IPS-18c (cell line): ENCODE measurements at regions not wholly inside any gene's neighbourhood (a gene's known extent, or its start where the extent isn't known, plus 50 kb on each side); places are given as distances from the start of the nearest gene placed in this dataset.

ENCODE experiments used
- H3K4me3 ChIP-seq: 2 replicates; pipeline ENCODE4 v1.7.0; 2013; ENCODE audit warnings: low read depth, mild to moderate bottlenecking, low read length, moderate library complexity; ENCODE audit not compliant: insufficient read depth
- H3K9me3 ChIP-seq: one replicate; pipeline ENCODE4 v1.6.1; 2013; ENCODE audit warnings: mild to moderate bottlenecking, low read length, moderate library complexity; ENCODE audit not compliant: control insufficient read depth, insufficient read depth

DNA sequence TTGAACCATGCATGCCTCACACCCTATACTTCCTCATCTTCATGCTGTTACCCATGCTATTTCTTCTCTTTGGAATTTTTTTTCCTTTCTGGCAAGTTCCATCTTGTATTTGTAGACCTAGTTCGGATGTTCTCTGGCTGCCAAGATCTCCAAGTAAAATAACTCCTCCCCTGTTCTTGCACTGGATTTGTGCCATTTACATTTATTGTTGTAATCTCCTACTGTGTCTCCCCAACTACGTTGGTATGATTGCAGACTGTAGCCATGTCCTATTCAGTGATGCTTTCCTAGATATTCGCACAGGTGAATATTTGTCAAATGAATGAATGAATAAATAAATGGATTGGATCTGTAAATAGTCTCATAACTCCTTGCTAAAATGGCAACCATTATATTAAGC lies 546.0 kb downstream of the MN1 start:
- Histone ChIP-seq H3K9me3 (peaks cover 2% of the 10 kb centered on the region), H3K4me3 (no peak overlapping the region)

DNA sequence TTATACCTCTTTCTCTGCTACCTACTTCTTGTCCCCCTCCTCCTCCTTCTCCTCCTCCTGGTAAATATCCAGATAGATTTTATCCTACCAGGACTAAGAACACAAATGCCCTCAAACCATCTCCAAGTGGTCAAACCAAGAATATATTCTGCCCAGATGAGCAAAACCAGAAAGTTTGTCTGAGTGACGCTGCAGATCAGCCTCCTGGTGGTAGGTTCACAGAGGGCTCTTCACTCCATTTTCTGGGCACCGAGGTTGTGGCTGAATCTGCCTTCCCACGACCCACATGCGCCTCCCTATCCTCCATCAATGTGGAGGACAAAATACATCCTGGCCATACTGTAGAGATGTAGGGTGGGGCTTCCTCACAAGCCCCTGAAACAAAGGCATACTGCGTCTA lies 543.6 kb downstream of the MN1 start:
- no peak overlapping the region for H3K4me3 ChIP-seq
- H3K9me3 ChIP-seq = peaks cover 2% of the 10 kb centered on the region

DNA sequence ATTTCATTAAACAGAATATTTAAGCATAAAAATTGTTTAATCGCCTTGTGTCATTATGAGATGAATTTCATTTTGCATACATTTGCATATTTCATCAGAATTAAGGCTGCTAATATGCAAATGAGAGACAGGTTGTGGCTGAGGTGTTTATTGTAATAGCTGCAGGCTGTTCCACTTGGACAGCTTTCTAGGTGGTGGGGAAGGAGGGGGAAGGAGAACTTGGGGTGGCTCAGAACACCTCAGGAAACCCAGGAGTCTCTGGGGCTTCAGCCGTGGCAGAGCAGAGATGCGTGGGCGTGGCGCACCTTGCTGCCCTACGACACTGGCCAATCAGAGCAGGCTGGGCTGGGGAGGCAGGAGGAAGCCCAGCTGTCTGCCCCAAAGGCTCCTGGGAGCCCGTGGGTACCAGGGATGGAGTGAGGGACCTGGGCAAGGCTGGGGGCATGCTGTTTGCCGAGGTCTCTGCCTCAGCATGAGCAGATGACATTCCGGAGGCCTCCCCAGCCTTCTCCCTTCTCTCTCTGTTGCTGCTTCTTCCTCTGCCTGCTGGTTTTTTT lies 542.9 kb downstream of the MN1 start:
- Histone ChIP-seq H3K9me3 (peaks cover 2% of the 10 kb centered on the region), H3K4me3 (no peak overlapping the region)

DNA sequence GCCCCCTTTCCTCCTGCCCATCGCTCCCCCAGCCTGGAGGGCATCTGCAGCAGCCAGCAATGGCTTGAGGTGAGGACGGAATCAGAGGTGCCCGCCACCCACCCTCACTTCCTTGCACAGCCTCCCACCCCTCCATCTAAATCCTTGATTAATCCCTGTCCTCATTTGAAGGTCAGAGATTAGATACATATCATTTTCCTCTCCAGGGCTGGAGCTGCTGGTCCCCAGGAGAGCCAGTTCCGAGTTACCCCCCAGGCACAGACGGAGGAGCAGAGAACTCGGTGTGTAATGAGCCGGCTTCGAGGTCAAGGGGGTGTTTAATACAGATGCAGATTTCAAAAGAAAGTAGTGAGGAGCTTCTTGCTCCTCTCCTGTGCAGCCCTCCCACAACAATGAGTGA lies 542.1 kb downstream of the MN1 start:
- H3K4me3 ChIP-seq = no peak overlapping the region
- peaks cover 5% of the 10 kb centered on the region for H3K9me3 ChIP-seq

DNA sequence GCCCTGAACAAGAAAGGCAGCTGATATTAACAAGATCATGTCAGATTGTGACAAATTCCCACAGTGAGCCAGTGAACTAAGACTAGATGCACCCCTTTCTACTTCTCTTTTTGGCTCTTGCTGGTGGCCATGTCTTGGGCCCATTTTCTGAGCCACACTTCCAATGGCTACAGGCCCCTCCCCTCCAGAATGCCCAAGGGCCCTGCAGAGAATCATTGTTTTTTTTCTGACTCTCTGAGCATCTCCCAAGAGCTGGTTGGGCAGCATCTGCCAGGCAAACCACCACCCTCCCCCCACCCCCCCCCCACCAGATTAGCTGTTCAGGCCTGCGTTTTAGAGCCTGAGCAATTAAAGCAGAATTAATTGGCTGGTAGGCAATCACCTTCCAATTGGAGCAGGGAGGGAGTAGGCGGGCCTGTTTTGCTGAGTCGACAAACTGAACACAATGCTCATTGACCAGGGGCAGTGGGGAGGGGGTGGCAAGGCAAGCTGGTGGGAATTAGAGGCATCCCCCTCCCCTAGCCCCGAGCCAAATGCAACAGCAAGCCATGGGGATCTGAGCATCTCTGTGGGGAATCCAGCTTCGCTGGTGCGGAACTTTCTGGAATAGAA lies 541.4 kb downstream of the MN1 start:
- H3K9me3 ChIP-seq = peaks cover 5% of the 10 kb centered on the region
- no peak overlapping the region for H3K4me3 ChIP-seq

DNA sequence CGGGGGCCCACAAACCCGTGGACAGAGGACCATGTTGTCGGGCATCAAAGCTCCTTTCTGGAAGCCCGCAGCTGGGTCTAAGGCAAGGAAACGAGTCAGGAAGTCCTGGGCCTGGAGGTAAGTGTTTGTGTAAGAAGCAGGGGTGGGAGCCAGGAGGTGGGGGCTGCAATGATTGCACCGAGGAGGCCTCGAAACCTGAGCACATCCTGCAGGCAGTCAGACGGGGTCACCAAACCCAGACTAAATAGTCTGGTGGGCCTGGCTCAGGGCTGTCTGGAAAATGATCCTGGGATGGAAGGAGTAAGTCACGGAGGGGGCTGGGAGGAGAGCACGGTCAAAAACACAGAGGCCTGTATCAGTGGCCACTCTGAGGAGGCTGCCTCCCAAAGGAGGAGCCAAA lies 539.2 kb downstream of the MN1 start:
- Histone ChIP-seq H3K9me3 (peaks cover 5% of the 10 kb centered on the region), H3K4me3 (no peak overlapping the region)

DNA sequence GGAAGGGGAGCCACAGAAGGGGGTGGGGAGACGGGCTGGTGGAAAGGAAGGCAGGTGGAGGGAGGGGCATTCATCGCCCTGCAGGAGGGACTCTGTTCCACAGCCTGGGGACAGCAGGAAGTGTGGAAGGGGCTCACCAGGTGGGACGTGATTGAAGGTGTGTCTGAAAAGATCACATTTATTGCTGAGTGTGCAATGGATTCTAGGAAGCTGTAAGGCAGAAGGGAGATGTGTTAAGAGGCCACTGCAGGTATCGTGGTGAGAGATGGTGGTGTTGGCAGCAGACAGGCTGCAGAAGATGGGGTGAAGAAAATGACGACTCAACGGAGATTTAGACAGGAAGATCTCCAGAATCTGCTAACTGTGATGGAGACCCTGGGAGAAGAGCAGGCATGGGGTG lies 537.4 kb downstream of the MN1 start:
- peaks cover 5% of the 10 kb centered on the region for H3K9me3 ChIP-seq
- H3K4me3 ChIP-seq = no peak overlapping the region

DNA sequence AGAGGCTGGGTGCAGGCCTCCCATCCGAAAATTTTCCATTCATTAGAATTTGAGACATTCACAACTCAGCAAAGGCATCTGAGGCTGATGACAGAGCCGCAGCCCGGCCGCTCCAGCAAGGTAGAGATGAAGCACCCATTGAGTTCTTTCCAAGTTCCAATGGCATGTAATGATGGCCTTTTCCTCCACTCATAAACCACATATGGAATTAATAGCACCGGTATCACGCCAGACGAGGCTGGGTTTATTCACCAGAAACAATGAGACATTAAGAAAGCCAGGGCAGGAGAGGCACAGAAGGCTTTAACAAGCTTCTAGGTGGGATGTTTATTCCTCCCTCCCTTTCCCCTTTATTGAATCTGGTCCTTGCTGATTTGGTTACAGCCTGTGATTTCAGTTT lies 534.4 kb downstream of the MN1 start:
- Histone ChIP-seq H3K4me3 (no peak overlapping the region), H3K9me3 (peaks cover 3% of the 10 kb centered on the region)

DNA sequence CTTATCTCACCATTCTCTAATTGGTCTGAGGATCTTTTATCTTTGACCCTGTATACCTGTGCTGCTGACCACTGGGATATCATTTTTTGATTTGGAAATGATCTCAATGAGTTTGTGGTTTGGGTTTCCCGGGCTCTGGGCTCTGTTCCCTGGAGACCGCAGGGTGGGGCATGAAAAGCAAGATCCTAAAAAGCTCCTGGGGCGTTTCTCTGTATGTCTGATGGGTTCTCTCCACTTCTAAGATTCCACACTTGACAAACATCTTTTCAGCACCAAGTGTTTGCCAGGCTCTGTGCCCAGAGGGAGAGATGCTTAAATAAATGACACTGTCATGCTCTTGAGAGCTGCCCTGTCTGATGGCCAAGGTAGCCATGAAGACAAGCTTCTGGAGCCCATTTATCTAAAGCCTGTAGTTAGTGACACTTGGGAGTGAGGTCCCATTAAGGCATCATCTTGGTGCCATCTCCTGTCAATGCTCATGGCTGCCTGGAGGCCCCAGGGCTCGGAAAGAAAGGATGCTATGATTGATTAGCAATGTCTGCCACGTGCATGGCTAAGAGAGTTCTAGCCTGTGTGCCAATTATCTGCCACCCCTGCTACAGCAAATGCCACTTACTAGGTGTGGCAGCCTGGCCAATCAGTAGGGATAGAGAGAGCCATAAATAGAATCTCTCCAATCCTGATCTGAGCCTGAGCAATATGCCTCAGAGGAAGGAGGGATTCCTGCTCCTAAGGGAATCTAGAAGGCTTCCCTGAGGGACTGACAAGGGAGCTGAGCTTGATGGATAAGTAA lies 531.6 kb downstream of the MN1 start:
- no peaks in the 10 kb centered on the region for H3K9me3 ChIP-seq

DNA sequence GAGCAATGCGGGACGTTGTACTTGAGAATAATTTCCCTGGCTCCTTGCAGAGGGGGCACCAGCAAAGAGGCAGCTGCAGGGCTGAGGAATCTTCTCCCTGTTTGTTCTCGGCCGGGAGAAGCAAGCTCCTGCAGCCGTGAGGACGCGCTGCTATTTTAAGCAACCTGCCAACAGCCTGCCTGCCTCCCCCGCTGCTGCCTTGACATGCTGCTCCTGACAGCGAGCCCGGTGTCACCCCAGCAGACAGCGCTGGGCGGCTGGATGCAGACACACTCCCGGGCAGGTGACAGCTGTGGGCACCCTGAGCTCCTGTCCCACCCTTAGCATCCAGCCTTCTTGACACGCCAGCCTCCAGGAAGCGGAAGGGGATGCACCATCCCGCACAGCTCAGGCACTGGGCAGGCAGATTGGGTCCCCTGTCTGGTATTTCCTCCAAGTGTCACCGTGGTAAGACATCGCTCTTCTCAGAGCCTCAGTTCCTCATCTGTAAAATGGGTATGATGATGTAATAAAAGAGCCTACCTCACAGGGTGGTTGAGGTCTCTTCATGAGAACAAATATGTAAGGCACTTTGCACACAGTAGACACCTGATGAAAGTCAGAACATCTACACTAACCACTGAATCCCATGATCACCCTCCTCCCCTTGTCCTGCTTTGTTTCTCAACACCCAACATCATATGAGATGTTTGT lies 530.6 kb downstream of the MN1 start:
- Histone ChIP-seq H3K4me3 (no peak overlapping the region), H3K9me3 (no peaks in the 10 kb centered on the region)

More for the DNA sequence above, 531.6 kb downstream of the MN1 start:
- H3K4me3 ChIP-seq = no peak overlapping the region

DNA sequence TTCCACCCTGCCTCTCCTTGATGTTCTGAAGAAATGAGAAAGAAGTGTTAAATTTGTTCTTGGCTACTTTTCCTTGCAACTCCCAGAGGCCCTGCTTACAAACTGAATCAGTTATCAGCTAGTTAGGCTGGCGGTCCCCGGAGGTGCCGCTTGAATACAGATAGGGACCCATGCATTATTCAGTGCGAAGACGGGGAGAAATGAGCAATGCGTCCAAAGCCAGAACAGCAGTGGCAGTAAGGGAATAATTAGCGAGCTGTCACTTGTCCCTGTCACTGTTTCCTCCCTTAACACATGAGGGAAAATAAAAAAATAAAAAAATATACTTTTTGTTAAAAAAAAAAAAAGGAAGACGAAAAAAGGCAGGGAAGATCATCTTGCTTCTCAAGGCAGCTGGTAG lies 528.1 kb downstream of the MN1 start:
- no peaks in the 10 kb centered on the region for H3K9me3 ChIP-seq
- no peak overlapping the region for H3K4me3 ChIP-seq

DNA sequence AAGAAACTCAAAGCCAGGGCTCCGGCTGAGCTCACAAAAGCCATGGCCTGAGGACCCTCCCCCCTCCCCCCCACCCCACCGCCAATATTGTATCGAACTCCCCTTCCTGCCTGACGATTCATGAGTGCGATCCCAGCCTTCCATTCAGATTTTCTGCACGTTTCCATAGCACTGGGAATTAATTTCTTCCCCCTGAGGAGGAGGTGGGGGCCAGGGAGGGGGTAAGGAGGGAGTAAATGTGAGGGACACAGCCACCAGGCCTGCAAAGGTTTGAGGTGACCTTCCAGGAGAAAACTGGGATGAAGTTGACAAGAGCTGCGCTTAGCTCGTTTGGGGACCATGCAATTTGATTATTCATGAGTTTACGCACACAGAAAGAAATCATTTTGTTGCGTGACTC lies 527.7 kb downstream of the MN1 start:
- Histone ChIP-seq H3K9me3 (no peaks in the 10 kb centered on the region), H3K4me3 (no peak overlapping the region)

DNA sequence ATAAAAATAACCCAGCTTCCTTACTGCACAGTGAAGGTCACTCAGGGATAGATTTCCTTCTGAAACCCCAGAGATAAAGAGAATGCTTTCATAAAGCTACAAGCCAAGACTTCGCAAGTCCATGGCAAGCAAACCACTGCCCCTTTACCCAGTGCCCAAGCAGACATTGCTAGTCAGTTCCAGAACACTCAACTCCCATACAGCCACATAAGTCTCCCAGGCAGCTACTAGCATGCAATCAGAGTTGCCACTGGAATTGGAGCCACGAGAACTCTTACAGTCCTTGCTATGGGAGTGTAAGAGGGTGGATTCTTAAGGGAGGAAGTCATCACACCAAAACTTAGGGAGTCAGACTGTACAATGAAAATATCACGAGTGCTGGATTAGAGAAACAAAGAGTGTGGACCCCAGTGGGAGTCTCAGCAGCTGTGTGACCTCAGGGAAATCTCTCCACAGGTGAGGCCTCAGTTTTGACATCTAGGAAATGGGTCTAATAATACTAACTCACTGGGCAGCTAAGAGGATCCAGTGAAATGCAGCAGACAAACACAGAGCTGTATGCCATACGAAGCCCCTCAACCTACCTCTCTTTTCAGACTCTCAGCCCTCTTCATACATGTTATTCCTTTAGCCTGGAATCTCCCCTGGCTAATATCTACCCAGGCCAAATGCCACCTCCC lies 526.6 kb downstream of the MN1 start:
- no peaks in the 10 kb centered on the region for H3K9me3 ChIP-seq
- H3K4me3 ChIP-seq = no peak overlapping the region

DNA sequence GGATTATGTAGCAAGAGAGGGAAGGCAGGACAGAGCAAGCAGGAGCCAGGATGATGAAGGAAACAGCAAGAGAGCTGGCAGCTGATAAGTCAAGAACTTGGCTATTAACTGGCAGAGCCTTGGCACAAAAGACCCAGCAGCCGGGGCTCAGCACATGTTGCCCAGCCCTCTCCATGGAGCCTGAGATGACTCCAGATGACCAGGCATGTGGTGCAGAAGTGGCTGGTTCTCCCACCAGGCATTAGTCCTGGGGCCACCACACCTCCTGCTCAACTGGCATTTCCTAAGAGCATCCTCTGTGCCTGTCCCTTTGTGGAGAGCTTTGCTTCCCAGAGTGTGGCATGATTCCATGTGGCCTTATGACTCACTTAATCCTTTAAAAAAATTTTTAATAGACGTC lies 522.6 kb downstream of the MN1 start:
- Histone ChIP-seq H3K4me3 (no peak overlapping the region), H3K9me3 (no peaks in the 10 kb centered on the region)

DNA sequence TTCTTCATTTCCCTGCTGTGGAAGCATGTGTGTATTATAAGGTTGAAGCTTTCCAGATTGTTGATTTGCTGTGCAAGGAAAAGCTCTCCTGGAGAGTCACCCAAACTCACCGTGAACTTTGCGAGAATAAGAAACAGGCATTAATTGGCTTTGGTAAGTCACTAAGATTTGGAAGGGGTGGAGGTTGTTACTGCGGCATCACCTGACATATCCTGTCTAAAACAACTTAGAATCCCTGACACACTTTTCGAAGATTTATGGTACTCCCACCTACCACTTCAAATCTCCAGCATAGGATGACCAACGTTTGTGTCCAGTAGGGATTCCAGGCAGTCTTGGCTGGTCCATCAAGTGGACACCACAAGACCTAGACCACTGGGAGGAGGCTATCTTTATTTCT lies 518.3 kb downstream of the MN1 start:
- H3K9me3 ChIP-seq = no peaks in the 10 kb centered on the region

DNA sequence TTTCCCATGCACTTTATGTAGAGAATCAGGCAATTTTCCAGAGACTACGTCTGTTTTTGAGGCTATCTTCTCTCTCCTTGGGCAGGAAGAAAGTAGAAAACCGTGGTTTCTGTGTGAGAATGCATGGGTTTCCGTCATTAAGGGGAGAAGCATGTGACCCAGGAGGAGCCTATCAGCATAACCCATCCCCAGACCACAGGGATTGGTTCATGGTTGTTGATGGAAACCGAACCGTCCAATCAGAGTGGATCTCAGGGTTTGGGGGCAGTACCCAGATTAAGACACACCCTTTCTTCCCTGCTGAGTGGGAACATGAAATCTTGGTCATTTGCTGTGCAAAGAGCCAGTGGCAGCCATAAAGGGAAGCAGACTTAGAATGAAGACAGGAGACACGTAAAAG lies 517.8 kb downstream of the MN1 start:
- H3K9me3 ChIP-seq = no peaks in the 10 kb centered on the region
- no peak overlapping the region for H3K4me3 ChIP-seq

More for the DNA sequence above, 518.3 kb downstream of the MN1 start:
- no peak overlapping the region for H3K4me3 ChIP-seq

DNA sequence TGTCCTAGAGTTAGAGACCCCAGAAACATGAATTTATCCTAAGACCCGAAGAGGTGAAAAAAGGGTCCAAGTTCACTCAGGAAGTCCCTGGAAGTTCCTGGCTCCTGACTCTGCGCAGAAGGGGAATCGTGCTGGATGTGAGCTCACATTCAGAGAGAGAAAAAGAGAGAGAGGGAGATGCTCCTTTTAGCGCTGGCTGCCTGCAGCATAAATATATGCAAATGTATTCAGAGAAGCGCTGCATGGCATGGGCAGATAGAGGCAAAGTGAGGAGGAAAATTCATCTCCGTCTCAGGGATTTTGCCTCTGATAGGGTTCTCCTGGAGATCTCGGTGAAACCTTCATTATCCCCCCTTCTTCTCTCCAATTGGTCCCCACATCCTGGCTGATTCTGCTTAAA lies 517.2 kb downstream of the MN1 start:
- H3K4me3 ChIP-seq = no peak overlapping the region
- H3K9me3 ChIP-seq = no peaks in the 10 kb centered on the region
